ENCODE measurements at regions not wholly inside any gene's neighbourhood (a gene's known extent, or its start where the extent isn't known, plus 50 kb on each side); places are given as distances from the start of the nearest gene placed in this dataset.

- H3K4me1 ChIP-seq (ENCODE audit: insufficient read depth, insufficient read length): no peaks in the 10 kb centered on the region
- H3K4me3 ChIP-seq (ENCODE audit: insufficient read length, low read depth): no peak overlapping the region
- peaks cover 5% of the 10 kb centered on the region; the same call in 1 of the 2 replicates for H3K9me3 ChIP-seq (ENCODE audit: insufficient read depth, low read length)
- no peak for DNase-seq (ENCODE audit: low read depth, low spot score)
- no peaks in the 10 kb centered on the region for H3K27me3 ChIP-seq (ENCODE audit: insufficient read depth, insufficient read length)
- H3K9ac ChIP-seq (ENCODE audit: insufficient read length, low read depth): no peak overlapping the region
- TF ChIP-seq ZNF274 (IDR thresholded peaks at IDR 0.05; ENCODE audit: low read depth, low read length) (no peak), YY1 (IDR thresholded peaks at IDR 0.05; ENCODE audit: insufficient read depth, insufficient read length) (no peak), SUZ12 (IDR thresholded peaks at IDR 0.05; ENCODE audit: extremely low read depth, insufficient read depth, insufficient read length) (no peak)
- no peaks in the 10 kb centered on the region for H3K36me3 ChIP-seq (ENCODE audit: insufficient read depth, insufficient read length, low read length)
These were observed 74.8 kb upstream of the TSLP start for GRCh38 chr5:110996742-110997141.

DNA sequence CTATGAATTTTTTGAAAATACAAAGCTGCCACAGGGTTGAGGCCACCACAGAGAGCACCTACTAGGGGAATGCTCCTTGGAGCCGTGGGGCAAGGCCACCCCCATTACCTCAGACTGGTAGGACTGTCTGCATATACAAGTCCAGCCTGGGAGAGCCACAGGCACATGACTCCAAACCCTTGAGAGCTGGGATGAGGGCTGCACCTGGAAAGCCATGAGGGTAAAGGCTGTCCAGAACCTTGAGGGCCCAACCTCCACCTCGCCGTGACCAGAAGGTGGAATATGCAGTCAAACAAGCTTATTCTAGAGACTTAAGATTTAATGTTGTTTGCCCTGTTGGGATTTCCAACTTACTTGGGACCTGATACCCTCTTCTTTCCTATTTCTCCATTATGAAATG is 69.5 kb upstream of the TSLP start:
- Histone ChIP-seq H3K9me3 (ENCODE audit: insufficient read depth, low read length) (peaks cover 5% of the 10 kb centered on the region; the same call in 1 of the 2 replicates), H3K4me1 (ENCODE audit: insufficient read depth, insufficient read length) (no peaks in the 10 kb centered on the region), H3K9ac (ENCODE audit: insufficient read length, low read depth) (no peak overlapping the region), H3K36me3 (ENCODE audit: insufficient read depth, insufficient read length, low read length) (no peaks in the 10 kb centered on the region), H3K27me3 (ENCODE audit: insufficient read depth, insufficient read length) (no peaks in the 10 kb centered on the region), H3K4me3 (ENCODE audit: insufficient read length, low read depth) (no peak overlapping the region)
- TF ChIP-seq SUZ12 (IDR thresholded peaks at IDR 0.05; ENCODE audit: extremely low read depth, insufficient read depth, insufficient read length) (no peak), YY1 (IDR thresholded peaks at IDR 0.05; ENCODE audit: insufficient read depth, insufficient read length) (no peak), ZNF274 (IDR thresholded peaks at IDR 0.05; ENCODE audit: low read depth, low read length) (no peak)
- no peak for DNase-seq (ENCODE audit: low read depth, low spot score)

GRCh38 chr5:111003623-111004022 is 67.9 kb upstream of the TSLP start:
- H3K9ac ChIP-seq (ENCODE audit: insufficient read length, low read depth): no peak overlapping the region
- no peak overlapping the region for H3K4me3 ChIP-seq (ENCODE audit: insufficient read length, low read depth)
- TF ChIP-seq ZNF274 (IDR thresholded peaks at IDR 0.05; ENCODE audit: low read depth, low read length) (no peak), SUZ12 (IDR thresholded peaks at IDR 0.05; ENCODE audit: extremely low read depth, insufficient read depth, insufficient read length) (no peak), YY1 (IDR thresholded peaks at IDR 0.05; ENCODE audit: insufficient read depth, insufficient read length) (no peak)
- H3K9me3 ChIP-seq (ENCODE audit: insufficient read depth, low read length): peaks cover 5% of the 10 kb centered on the region; the same call in 1 of the 2 replicates
- H3K4me1 ChIP-seq (ENCODE audit: insufficient read depth, insufficient read length): no peaks in the 10 kb centered on the region
- DNase-seq (ENCODE audit: low read depth, low spot score): no peak
- H3K36me3 ChIP-seq (ENCODE audit: insufficient read depth, insufficient read length, low read length): no peaks in the 10 kb centered on the region
- H3K27me3 ChIP-seq (ENCODE audit: insufficient read depth, insufficient read length): no peaks in the 10 kb centered on the region

DNA sequence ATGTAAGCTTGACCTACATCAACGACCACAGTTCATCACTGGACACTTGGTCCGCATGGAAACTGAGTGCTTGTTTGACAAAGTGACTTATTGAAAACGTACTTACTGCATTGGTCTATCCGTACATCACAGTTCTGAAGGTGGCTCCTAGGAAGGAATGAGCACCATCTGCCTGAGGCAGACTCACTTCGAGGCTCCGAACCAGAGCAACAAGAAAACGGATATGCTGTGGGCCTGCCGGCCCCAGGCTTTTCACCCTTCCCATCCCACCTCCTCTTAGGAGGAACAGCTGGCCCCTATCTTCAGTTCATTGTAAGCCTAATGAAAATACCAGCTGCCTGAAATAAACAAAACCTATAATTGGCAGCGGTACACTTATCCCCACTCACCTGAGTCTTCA is 67.2 kb upstream of the TSLP start:
- H3K27me3 ChIP-seq (ENCODE audit: insufficient read depth, insufficient read length): no peaks in the 10 kb centered on the region
- peaks cover 5% of the 10 kb centered on the region; the same call in 1 of the 2 replicates for H3K9me3 ChIP-seq (ENCODE audit: insufficient read depth, low read length)
- no peaks in the 10 kb centered on the region for H3K4me1 ChIP-seq (ENCODE audit: insufficient read depth, insufficient read length)
- no peak for DNase-seq (ENCODE audit: low read depth, low spot score)
- no peak overlapping the region for H3K4me3 ChIP-seq (ENCODE audit: insufficient read length, low read depth)
- no peaks in the 10 kb centered on the region for H3K36me3 ChIP-seq (ENCODE audit: insufficient read depth, insufficient read length, low read length)
- no peak for TF ChIP-seq ZNF274 (IDR thresholded peaks at IDR 0.05; ENCODE audit: low read depth, low read length)
- no peak for TF ChIP-seq YY1 (IDR thresholded peaks at IDR 0.05; ENCODE audit: insufficient read depth, insufficient read length)
- TF ChIP-seq SUZ12 (IDR thresholded peaks at IDR 0.05; ENCODE audit: extremely low read depth, insufficient read depth, insufficient read length): no peak
- H3K9ac ChIP-seq (ENCODE audit: insufficient read length, low read depth): no peak overlapping the region

DNA sequence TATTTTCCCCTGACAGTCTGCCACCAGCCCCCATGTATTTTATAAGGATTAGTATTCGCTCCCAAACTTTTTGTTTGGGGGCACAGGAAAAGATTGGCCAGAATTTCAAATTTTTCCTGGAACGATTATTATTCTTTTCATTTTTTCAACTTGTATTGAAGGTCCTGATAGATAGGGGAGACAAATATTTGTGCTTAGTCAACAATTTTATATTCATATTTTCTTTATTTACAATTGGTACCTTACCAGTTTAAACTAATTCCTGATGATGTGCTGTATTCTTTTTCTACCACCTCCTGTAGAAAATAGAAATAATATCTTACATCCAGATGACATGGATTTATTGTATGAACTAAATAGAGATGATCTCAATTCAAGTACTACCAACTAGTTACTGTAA is 60.7 kb upstream of the TSLP start:
- Histone ChIP-seq H3K36me3 (ENCODE audit: insufficient read depth, insufficient read length, low read length) (no peaks in the 10 kb centered on the region), H3K4me3 (ENCODE audit: insufficient read length, low read depth) (no peak overlapping the region), H3K9me3 (ENCODE audit: insufficient read depth, low read length) (no peaks in the 10 kb centered on the region), H3K27me3 (ENCODE audit: insufficient read depth, insufficient read length) (no peaks in the 10 kb centered on the region), H3K9ac (ENCODE audit: insufficient read length, low read depth) (no peak overlapping the region), H3K4me1 (ENCODE audit: insufficient read depth, insufficient read length) (no peaks in the 10 kb centered on the region)
- no peak for DNase-seq (ENCODE audit: low read depth, low spot score)
- no peak for TF ChIP-seq YY1 (IDR thresholded peaks at IDR 0.05; ENCODE audit: insufficient read depth, insufficient read length)
- no peak for TF ChIP-seq ZNF274 (IDR thresholded peaks at IDR 0.05; ENCODE audit: low read depth, low read length)

DNA sequence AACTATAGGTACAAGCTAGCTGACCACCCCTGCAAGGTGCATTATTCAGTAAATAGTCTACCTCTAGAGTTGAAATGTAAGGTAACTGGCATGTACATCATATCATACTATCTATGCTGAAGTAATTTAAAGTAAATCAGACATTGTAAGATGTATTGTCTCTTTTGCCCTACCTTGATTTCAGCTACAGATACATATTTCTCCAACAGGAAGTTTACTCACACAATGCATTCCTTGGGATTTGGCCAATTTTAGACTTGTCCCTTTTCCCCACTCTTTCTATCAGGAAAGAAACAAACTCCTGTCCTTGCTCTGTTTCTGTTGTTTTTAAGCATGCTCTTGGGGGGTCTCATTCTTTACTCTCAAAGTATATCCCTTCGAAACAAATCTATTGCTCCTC is 58.5 kb upstream of the TSLP start:
- no peak overlapping the region for H3K9ac ChIP-seq (ENCODE audit: insufficient read length, low read depth)
- no peak for DNase-seq (ENCODE audit: low read depth, low spot score)
- TF ChIP-seq ZNF274 (IDR thresholded peaks at IDR 0.05; ENCODE audit: low read depth, low read length): no peak
- no peak for TF ChIP-seq YY1 (IDR thresholded peaks at IDR 0.05; ENCODE audit: insufficient read depth, insufficient read length)
- no peak for TF ChIP-seq SUZ12 (IDR thresholded peaks at IDR 0.05; ENCODE audit: extremely low read depth, insufficient read depth, insufficient read length)
- H3K9me3 ChIP-seq (ENCODE audit: insufficient read depth, low read length): no peaks in the 10 kb centered on the region
- no peak overlapping the region for H3K4me3 ChIP-seq (ENCODE audit: insufficient read length, low read depth)
- no peaks in the 10 kb centered on the region for H3K4me1 ChIP-seq (ENCODE audit: insufficient read depth, insufficient read length)
- no peaks in the 10 kb centered on the region for H3K36me3 ChIP-seq (ENCODE audit: insufficient read depth, insufficient read length, low read length)
- no peaks in the 10 kb centered on the region for H3K27me3 ChIP-seq (ENCODE audit: insufficient read depth, insufficient read length)

DNA sequence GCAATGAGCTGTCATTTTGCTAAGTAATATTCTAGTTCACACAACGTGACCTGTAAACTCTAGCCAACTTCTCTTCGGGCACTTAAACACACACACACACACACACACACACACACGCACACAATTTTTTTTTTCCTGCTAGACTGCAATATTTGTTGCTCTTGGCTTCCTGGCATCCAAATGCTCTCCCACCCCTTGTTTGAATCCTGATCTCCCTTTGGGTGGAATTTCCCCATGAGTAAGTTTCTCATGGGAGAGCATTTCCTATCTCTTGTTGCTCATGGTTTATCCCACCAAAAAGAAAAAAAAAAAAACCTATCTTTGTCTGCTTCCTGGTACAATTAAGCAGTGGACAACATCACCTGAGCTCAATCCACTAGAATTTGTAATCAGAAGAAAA is 54.7 kb upstream of the TSLP start:
- Histone ChIP-seq H3K36me3 (ENCODE audit: insufficient read depth, insufficient read length, low read length) (no peaks in the 10 kb centered on the region), H3K27me3 (ENCODE audit: insufficient read depth, insufficient read length) (no peaks in the 10 kb centered on the region), H3K4me3 (ENCODE audit: insufficient read length, low read depth) (no peak overlapping the region), H3K9me3 (ENCODE audit: insufficient read depth, low read length) (no peaks in the 10 kb centered on the region), H3K4me1 (ENCODE audit: insufficient read depth, insufficient read length) (no peaks in the 10 kb centered on the region), H3K9ac (ENCODE audit: insufficient read length, low read depth) (no peak overlapping the region)
- TF ChIP-seq YY1 (IDR thresholded peaks at IDR 0.05; ENCODE audit: insufficient read depth, insufficient read length) (no peak), ZNF274 (IDR thresholded peaks at IDR 0.05; ENCODE audit: low read depth, low read length) (no peak), SUZ12 (IDR thresholded peaks at IDR 0.05; ENCODE audit: extremely low read depth, insufficient read depth, insufficient read length) (no peak)
- DNase-seq (ENCODE audit: low read depth, low spot score): no peak

- Histone ChIP-seq H3K4me1 (ENCODE audit: insufficient read depth, insufficient read length) (no peaks in the 10 kb centered on the region), H3K4me3 (ENCODE audit: insufficient read length, low read depth) (no peak overlapping the region), H3K27me3 (ENCODE audit: insufficient read depth, insufficient read length) (no peaks in the 10 kb centered on the region), H3K9ac (ENCODE audit: insufficient read length, low read depth) (no peak overlapping the region), H3K9me3 (ENCODE audit: insufficient read depth, low read length) (no peaks in the 10 kb centered on the region), H3K36me3 (ENCODE audit: insufficient read depth, insufficient read length, low read length) (no peaks in the 10 kb centered on the region)
- DNase-seq (ENCODE audit: low read depth, low spot score): no peak
- TF ChIP-seq YY1 (IDR thresholded peaks at IDR 0.05; ENCODE audit: insufficient read depth, insufficient read length) (no peak), SUZ12 (IDR thresholded peaks at IDR 0.05; ENCODE audit: extremely low read depth, insufficient read depth, insufficient read length) (no peak), ZNF274 (IDR thresholded peaks at IDR 0.05; ENCODE audit: low read depth, low read length) (no peak)
These were observed 53.8 kb upstream of the TSLP start for GRCh38 chr5:111017731-111018130.
